ENCODE measurements at regions not wholly inside any gene's neighbourhood (a gene's known extent, or its start where the extent isn't known, plus 50 kb on each side); places are given as distances from the start of the nearest gene placed in this dataset.

- Histone ChIP-seq H3K4me3 (no peak overlapping the region), H3K27me3 (replicated peaks in 1 of 2; ENCODE audit: control insufficient read depth in 2 of 2, insufficient read depth in 2 of 2, low read length in 1 of 2) (peaks cover 0 to 3% of the 10 kb centered on the region in 2 experiments; a peak in 2 of 4 replicates), H3K79me2 (ENCODE audit: control insufficient read depth, insufficient read depth, low read length) (no peaks in the 10 kb centered on the region), H3K9me3 (replicated peaks; ENCODE audit: control insufficient read depth, insufficient read depth, low read length) (no peaks in the 10 kb centered on the region), H3K4me1 (ENCODE audit: control insufficient read depth, insufficient read depth, low read length) (no peaks in the 10 kb centered on the region), H3K9ac (ENCODE audit: control insufficient read depth, insufficient read depth, low read length) (no peak overlapping the region), H3K4me2 (ENCODE audit: control insufficient read depth, insufficient read depth) (no peak overlapping the region), H3K36me3 (ENCODE audit: control insufficient read depth in 2 of 2, insufficient read depth in 2 of 2, low read length in 1 of 2) (no peaks in the 10 kb centered on the region), H4K20me1 (ENCODE audit: control insufficient read depth, insufficient read depth) (no peaks in the 10 kb centered on the region), H3K27ac (ENCODE audit: control insufficient read depth, insufficient read depth) (no peak overlapping the region), H2AFZ (ENCODE audit: control insufficient read depth, low read depth, low read length) (no peak overlapping the region)
- intact Hi-C loops (cut with micrococcal nuclease; ENCODE audit: unreplicated experiment): no loop called here
- ChIA-PET SMC1A (ENCODE audit: uncharacterized antibody, unreplicated experiment) (no interaction called here), POLR2A (no interaction called here), RAD21 (ENCODE audit: unreplicated experiment) (no interaction called here), CTCF (no interaction called here)
- ATAC-seq (no peak), DNase-seq (ENCODE audit: low read depth, low spot score) (no peak), FAIRE-seq (no peak)
- WGBS (ENCODE audit: insufficient coverage, insufficient replicate concordance, low lambda C conversion rate, missing lambda C conversion rate): 32% methylated on average over 4 of the region's 4 CpGs
- in situ Hi-C loops (cut with MboI): no loop called here
- BruUV-seq (replicated peaks): no TSS peak
- TF ChIP-seq MAX (IDR thresholded peaks at IDR 0.05; ENCODE audit: low read depth, low read length): no peak
- no peak for TF ChIP-seq PML (IDR thresholded peaks at IDR 0.05; ENCODE audit: low read length)
- no peak for TF ChIP-seq POLR2A (IDR thresholded peaks at IDR 0.05; ENCODE audit: low read depth, low read length)
- no peak for TF ChIP-seq POLR2AphosphoS2 (IDR thresholded peaks at IDR 0.05; ENCODE audit: low read depth, low read length)
- TF ChIP-seq BCL11A (IDR thresholded peaks at IDR 0.05; ENCODE audit: low read depth, low read length): no peak
- TF ChIP-seq SMC3 (IDR thresholded peaks at IDR 0.05; ENCODE audit: borderline replicate concordance, low read length): no peak
- TF ChIP-seq CEBPB (IDR thresholded peaks at IDR 0.05; ENCODE audit: borderline replicate concordance in 1 of 2, low read depth in 2 of 2, low read length in 2 of 2): no peak
- no peak for TF ChIP-seq MTA3 (IDR thresholded peaks at IDR 0.05; ENCODE audit: borderline replicate concordance, low read length)
- no peak for TF ChIP-seq WRNIP1 (IDR thresholded peaks at IDR 0.05; ENCODE audit: borderline replicate concordance, low read depth, low read length)
- no peak for TF ChIP-seq TARDBP (IDR thresholded peaks at IDR 0.05; ENCODE audit: borderline replicate concordance)
- TF ChIP-seq SPI1 (IDR thresholded peaks at IDR 0.05; ENCODE audit: borderline replicate concordance, insufficient read depth, low read depth, low read length): no peak
- TF ChIP-seq SUPT20H (IDR thresholded peaks at IDR 0.05; ENCODE audit: borderline replicate concordance, control insufficient read depth, low read depth, low read length): no peak
- no peak for TF ChIP-seq TAF1 (IDR thresholded peaks at IDR 0.05; ENCODE audit: borderline replicate concordance, low read depth, low read length)
- no peak for TF ChIP-seq PRDM15 (CRISPR knock-in tag; IDR thresholded peaks at IDR 0.05)
- TF ChIP-seq FOS (IDR thresholded peaks at IDR 0.05; ENCODE audit: borderline replicate concordance, extremely low read depth, insufficient read length): no peak
- no peak for TF ChIP-seq E4F1 (IDR thresholded peaks at IDR 0.05; ENCODE audit: borderline replicate concordance, partially characterized antibody)
- no peak for TF ChIP-seq NR2C1 (IDR thresholded peaks at IDR 0.05)
- no peak for TF ChIP-seq ZBED1 (IDR thresholded peaks at IDR 0.05; ENCODE audit: borderline replicate concordance)
- no peak for TF ChIP-seq POLR2AphosphoS5 (IDR thresholded peaks at IDR 0.05; ENCODE audit: low read length)
These were observed 120.3 kb downstream of the GLI2 start for GRCh38 chr2:120855855-120856405.
